ENCODE measurements at regions not wholly inside any gene's neighbourhood (a gene's known extent, or its start where the extent isn't known, plus 50 kb on each side); places are given as distances from the start of the nearest gene placed in this dataset.

- TF ChIP-seq TAF1 (IDR thresholded peaks at IDR 0.05; ENCODE audit: borderline replicate concordance, insufficient read depth, low read length) (no peak), SIN3A (IDR thresholded peaks at IDR 0.05; ENCODE audit: borderline replicate concordance, insufficient read depth, low read length) (no peak), POLR2AphosphoS5 (IDR thresholded peaks at IDR 0.05; ENCODE audit: low read depth, low read length) (no peak)
Observed at GRCh38 chr18:51253476-51253875, 56.0 kb upstream of the MEX3C start.

Data from PFSK-1 (cell line).